GM23338 (cell line): ENCODE measurements at regions not wholly inside any gene's neighbourhood (a gene's known extent, or its start where the extent isn't known, plus 50 kb on each side); places are given as distances from the start of the nearest gene placed in this dataset.

Experiments used
- ATAC-seq: fragments of 200-7000 bp; cut with Tn5 transposase; 3 replicates; pipeline ENCODE4 v1.9.1; 2020
- DNase-seq: peaks from one replicate; pipeline ENCODE4 v3.0.0-alpha.2; 2015; ENCODE audit warnings: low spot score
- H2AFZ ChIP-seq: fragments of 200-600 bp; sonication (generic); 2 replicates; pipeline ENCODE4 v1.8.0; 2016; ENCODE audit warnings: antibody characterized with exemption, mild to moderate bottlenecking, moderate library complexity
- H3F3A ChIP-seq: fragments of 200-600 bp; sonication (generic); replicated peaks from 2 replicates; pipeline ENCODE4 v1.8.0; 2017; ENCODE audit warnings: antibody characterized with exemption, mixed run types, low read depth
- H3K27ac ChIP-seq: fragments of 200-600 bp; sonication (generic); 2 replicates; pipeline ENCODE4 v1.6.1; 2016; ENCODE audit warnings: low read depth
- H3K27me3 ChIP-seq: fragments of 200-600 bp; sonication (generic); 2 replicates; pipeline ENCODE4 v1.8.0; 2016; ENCODE audit warnings: mild to moderate bottlenecking, mixed run types, moderate library complexity; ENCODE audit not compliant: insufficient read depth
- H3K36me3 ChIP-seq: fragments of 200-600 bp; sonication (generic); 2 replicates; pipeline ENCODE4 v1.8.0; 2016; ENCODE audit warnings: mild to moderate bottlenecking; ENCODE audit not compliant: insufficient read depth
- H3K4me1 ChIP-seq: fragments of 200-600 bp; sonication (generic); 2 replicates; pipeline ENCODE4 v1.8.0; 2016; ENCODE audit warnings: mild to moderate bottlenecking, moderate library complexity; ENCODE audit not compliant: insufficient read depth
- H3K4me2 ChIP-seq: fragments of 200-600 bp; sonication (generic); 2 replicates; pipeline ENCODE4 v1.7.1; 2017; ENCODE audit warnings: mixed run types
- H3K4me3 ChIP-seq: fragments of 200-600 bp; sonication (generic); 2 replicates; pipeline ENCODE4 v1.6.1; 2016; ENCODE audit warnings: mixed run types
- H3K79me2 ChIP-seq: fragments of 200-600 bp; sonication (generic); replicated peaks from 2 replicates; pipeline ENCODE4 v1.8.0; 2017; ENCODE audit warnings: mild to moderate bottlenecking; ENCODE audit not compliant: insufficient read depth
- H3K9me2 ChIP-seq: fragments of 200-600 bp; sonication (generic); 2 replicates; pipeline ENCODE4 v1.8.0; 2017; ENCODE audit not compliant: insufficient read depth
- H4K20me1 ChIP-seq: fragments of 200-600 bp; sonication (generic); replicated peaks from 2 replicates; pipeline ENCODE4 v1.8.0; 2017; ENCODE audit warnings: mild to moderate bottlenecking; ENCODE audit not compliant: insufficient read depth
- H3K27ac Mint-ChIP-seq: 2 replicates; pipeline ENCODE4 v1.8.0; 2020; ENCODE audit warnings: inconsistent platforms, mild to moderate bottlenecking, moderate library complexity, mixed read lengths
- H3K27me3 Mint-ChIP-seq: 3 replicates; pipeline ENCODE4 v1.8.0; 2022; ENCODE audit warnings: low read depth, mild to moderate bottlenecking, moderate library complexity, mixed read lengths, inconsistent platforms; ENCODE audit not compliant: insufficient read depth, poor library complexity
- H3K36me3 Mint-ChIP-seq: 3 replicates; pipeline ENCODE4 v1.8.0; 2021; ENCODE audit warnings: low read depth, mild to moderate bottlenecking, inconsistent platforms, moderate library complexity, mixed read lengths
- H3K4me1 Mint-ChIP-seq: 3 replicates; pipeline ENCODE4 v1.8.0; 2020; ENCODE audit warnings: mild to moderate bottlenecking, inconsistent platforms, mixed read lengths
- H3K4me3 Mint-ChIP-seq: 3 replicates; pipeline ENCODE4 v1.8.0; 2021; ENCODE audit warnings: moderate library complexity, mild to moderate bottlenecking, inconsistent platforms, mixed read lengths
- H3K9me3 Mint-ChIP-seq: 3 replicates; pipeline ENCODE4 v1.8.0; 2020; ENCODE audit warnings: moderate library complexity, mild to moderate bottlenecking, inconsistent platforms, mixed read lengths
- CREB1 ChIP-seq: fragments of 250-450 bp; sonication (Bioruptor Pico); IDR thresholded peaks from 2 replicates; pipeline ENCODE4 v1.5.0; 2020; ENCODE audit warnings: low read depth, mild to moderate bottlenecking, moderate library complexity
- CTCF ChIP-seq, 2 experiments: fragments of 200-600 bp in 1 of 2; sonication (generic) in 1 of 2; conservative IDR thresholded peaks; 2 replicates each; pipeline versions ENCODE4 v1.5.1 to v1.6.1; 2016 to 2017; ENCODE audit warnings: antibody characterized with exemption in 2 of 2, low read depth in 2 of 2, mild to moderate bottlenecking in 2 of 2, moderate library complexity in 1 of 2
- ETS1 ChIP-seq: IDR thresholded peaks from 2 replicates; pipeline ENCODE4 v1.6.1; 2016; ENCODE audit warnings: antibody characterized with exemption
- EZH2 ChIP-seq: fragments of 200-600 bp; sonication (generic); IDR thresholded peaks from one replicate; pipeline ENCODE4 v1.8.0; 2017; ENCODE audit warnings: antibody characterized with exemption, mild to moderate bottlenecking, low read depth; ENCODE audit not compliant: unreplicated experiment
- EZH2phosphoT487 ChIP-seq: fragments of 200-600 bp; sonication (generic); IDR thresholded peaks from one replicate; pipeline ENCODE4 v1.8.1; 2018; ENCODE audit warnings: antibody characterized with exemption; ENCODE audit not compliant: unreplicated experiment
- JUNB ChIP-seq: IDR thresholded peaks from one replicate; pipeline ENCODE4 v1.6.1; 2016; ENCODE audit warnings: antibody characterized with exemption; ENCODE audit not compliant: unreplicated experiment
- NANOG ChIP-seq: IDR thresholded peaks from 2 replicates; pipeline ENCODE4 v1.6.1; 2016; ENCODE audit warnings: antibody characterized with exemption, borderline replicate concordance
- POLR2AphosphoS5 ChIP-seq: IDR thresholded peaks from 2 replicates; pipeline ENCODE4 v1.6.1; 2016; ENCODE audit warnings: antibody characterized with exemption, low read depth
- STAT1 ChIP-seq: IDR thresholded peaks from one replicate; pipeline ENCODE4 v1.6.1; 2016; ENCODE audit warnings: antibody characterized with exemption; ENCODE audit not compliant: unreplicated experiment
- ZNF114 ChIP-seq: fragments of 250-450 bp; sonication (Bioruptor Pico); IDR thresholded peaks from 2 replicates; pipeline ENCODE4 v1.5.0; 2020; ENCODE audit warnings: mild to moderate bottlenecking, moderate library complexity
- ZNF331 ChIP-seq: fragments of 250-450 bp; sonication (Bioruptor Pico); IDR thresholded peaks from 2 replicates; pipeline ENCODE4 v1.5.0; 2020; ENCODE audit warnings: low read depth, mild to moderate bottlenecking, moderate library complexity
- TF ChIP-seq, protein P1 (sequence below): IDR thresholded peaks from one replicate; pipeline ENCODE4 v1.6.1; 2018; ENCODE audit warnings: antibody characterized with exemption; ENCODE audit not compliant: unreplicated experiment

GRCh38 chr11:111128076-111128870, 117.3 kb upstream of the POU2AF2 start:
- no peaks in the 10 kb centered on the region for H3F3A ChIP-seq
- Mint-ChIP-seq H3K27me3 (no peaks in the 10 kb centered on the region), H3K4me3 (no peak overlapping the region), H3K36me3 (no peaks in the 10 kb centered on the region; the same call in 2 of the 3 replicates), H3K27ac (no peak overlapping the region), H3K9me3 (no peaks in the 10 kb centered on the region; the same call in 2 of the 3 replicates), H3K4me1 (no peaks in the 10 kb centered on the region)
- H3K36me3 ChIP-seq, result no peaks in the 10 kb centered on the region
- H3K4me3 ChIP-seq, result no peak overlapping the region
- no peaks in the 10 kb centered on the region for H3K27me3 ChIP-seq
- no peaks in the 10 kb centered on the region for H4K20me1 ChIP-seq
- H3K27ac ChIP-seq, result no peak overlapping the region
- no peak for DNase-seq
- H3K4me2 ChIP-seq, result no peak overlapping the region
- H2AFZ ChIP-seq, result no peak overlapping the region
- TF ChIP-seq JUNB (no peak), ZNF114 (CRISPR knock-in tag) (no peak), STAT1 (no peak), CREB1 (no peak)
- TF ChIP-seq, protein P1, sequence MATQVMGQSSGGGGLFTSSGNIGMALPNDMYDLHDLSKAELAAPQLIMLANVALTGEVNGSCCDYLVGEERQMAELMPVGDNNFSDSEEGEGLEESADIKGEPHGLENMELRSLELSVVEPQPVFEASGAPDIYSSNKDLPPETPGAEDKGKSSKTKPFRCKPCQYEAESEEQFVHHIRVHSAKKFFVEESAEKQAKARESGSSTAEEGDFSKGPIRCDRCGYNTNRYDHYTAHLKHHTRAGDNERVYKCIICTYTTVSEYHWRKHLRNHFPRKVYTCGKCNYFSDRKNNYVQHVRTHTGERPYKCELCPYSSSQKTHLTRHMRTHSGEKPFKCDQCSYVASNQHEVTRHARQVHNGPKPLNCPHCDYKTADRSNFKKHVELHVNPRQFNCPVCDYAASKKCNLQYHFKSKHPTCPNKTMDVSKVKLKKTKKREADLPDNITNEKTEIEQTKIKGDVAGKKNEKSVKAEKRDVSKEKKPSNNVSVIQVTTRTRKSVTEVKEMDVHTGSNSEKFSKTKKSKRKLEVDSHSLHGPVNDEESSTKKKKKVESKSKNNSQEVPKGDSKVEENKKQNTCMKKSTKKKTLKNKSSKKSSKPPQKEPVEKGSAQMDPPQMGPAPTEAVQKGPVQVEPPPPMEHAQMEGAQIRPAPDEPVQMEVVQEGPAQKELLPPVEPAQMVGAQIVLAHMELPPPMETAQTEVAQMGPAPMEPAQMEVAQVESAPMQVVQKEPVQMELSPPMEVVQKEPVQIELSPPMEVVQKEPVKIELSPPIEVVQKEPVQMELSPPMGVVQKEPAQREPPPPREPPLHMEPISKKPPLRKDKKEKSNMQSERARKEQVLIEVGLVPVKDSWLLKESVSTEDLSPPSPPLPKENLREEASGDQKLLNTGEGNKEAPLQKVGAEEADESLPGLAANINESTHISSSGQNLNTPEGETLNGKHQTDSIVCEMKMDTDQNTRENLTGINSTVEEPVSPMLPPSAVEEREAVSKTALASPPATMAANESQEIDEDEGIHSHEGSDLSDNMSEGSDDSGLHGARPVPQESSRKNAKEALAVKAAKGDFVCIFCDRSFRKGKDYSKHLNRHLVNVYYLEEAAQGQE, result no peak
- no peaks in the 10 kb centered on the region for H3K79me2 ChIP-seq
- H3K9me2 ChIP-seq, result 0 out of 2 replicates have a peak, but pooled peaks cover 4% of the 10 kb centered on the region
- H3K4me1 ChIP-seq, result no peaks in the 10 kb centered on the region
- ATAC-seq, result no peak

DNA sequence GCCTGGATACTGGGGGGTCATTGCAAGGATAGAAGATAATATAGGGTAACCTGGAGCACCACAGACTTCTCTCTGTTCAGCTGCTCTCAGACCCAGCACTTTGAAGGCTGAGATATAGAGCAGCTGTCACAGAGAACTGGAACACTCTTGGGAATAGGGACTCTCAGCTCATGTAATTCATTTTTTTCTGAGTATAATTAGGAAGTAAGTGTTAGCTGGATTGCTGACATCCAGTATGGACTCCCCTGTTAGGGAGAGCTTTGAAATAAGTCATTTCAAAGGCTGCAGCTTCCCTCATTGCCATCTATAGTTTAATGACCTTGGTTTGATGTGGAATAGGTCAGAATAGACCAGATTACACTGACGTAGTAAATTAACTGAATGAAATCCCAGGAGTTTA, 120.8 kb upstream of the POU2AF2 start:
- Mint-ChIP-seq H3K27ac (no peak overlapping the region), H3K9me3 (no peaks in the 10 kb centered on the region), H3K4me1 (no peaks in the 10 kb centered on the region), H3K4me3 (no peak overlapping the region), H3K36me3 (no peaks in the 10 kb centered on the region), H3K27me3 (no peaks in the 10 kb centered on the region)
- no peaks in the 10 kb centered on the region for H4K20me1 ChIP-seq
- no peak for ATAC-seq
- H3K27me3 ChIP-seq, result no peaks in the 10 kb centered on the region
- no peak overlapping the region for H2AFZ ChIP-seq
- no peaks in the 10 kb centered on the region for H3K9me2 ChIP-seq
- H3K4me2 ChIP-seq, result no peak overlapping the region
- H3F3A ChIP-seq, result no peaks in the 10 kb centered on the region
- H3K4me1 ChIP-seq, result no peaks in the 10 kb centered on the region
- no peaks in the 10 kb centered on the region for H3K36me3 ChIP-seq
- DNase-seq, result no peak
- no peak overlapping the region for H3K27ac ChIP-seq
- TF ChIP-seq EZH2phosphoT487 (no peak), ZNF331 (CRISPR knock-in tag) (no peak), ETS1 (no peak), ZNF114 (CRISPR knock-in tag) (no peak), POLR2AphosphoS5 (no peak), STAT1 (no peak), JUNB (no peak), EZH2 (no peak), CTCF (conservative IDR thresholded peaks at IDR 0.05; ENCODE audit: low read depth in 2 of 2) (no peak), NANOG (no peak)
- TF ChIP-seq, protein P1, result no peak
- H3K79me2 ChIP-seq, result no peaks in the 10 kb centered on the region
- H3K4me3 ChIP-seq, result no peak overlapping the region
